ENCODE measurements at regions not wholly inside any gene's neighbourhood (a gene's known extent, or its start where the extent isn't known, plus 50 kb on each side); places are given as distances from the start of the nearest gene placed in this dataset.

GRCh38 chr5:5572976-5573797 is 150.7 kb downstream of the ICE1 start:
- DNase-seq (ENCODE audit: low spot score) (no peak), ATAC-seq (peak in 1 of 2 donors; percentile 20)
- H3K27ac Mint-ChIP-seq: no peak overlapping the region

GRCh38 chr5:5572010-5572865 is 149.8 kb downstream of the ICE1 start:
- Mint-ChIP-seq H3K9me3 (no peaks in the 10 kb centered on the region), H3K4me3 (no peak overlapping the region), H3K27me3 (peaks cover 11 to 24% of the 10 kb centered on the region in 2 donors), H3K27ac (no peak overlapping the region), H3K36me3 (no peaks in the 10 kb centered on the region), H3K4me1 (ENCODE audit: low read depth in 2 of 2) (no peaks in the 10 kb centered on the region)
- DNase-seq (ENCODE audit: low spot score) (no peak), ATAC-seq (no peak)

More at GRCh38 chr5:5572976-5573797, 150.7 kb downstream of the ICE1 start:
- H3K4me1 Mint-ChIP-seq (ENCODE audit: low read depth in 2 of 2): no peaks in the 10 kb centered on the region
- H3K9me3 Mint-ChIP-seq: no peaks in the 10 kb centered on the region
- no peak overlapping the region for H3K4me3 Mint-ChIP-seq
- H3K27me3 Mint-ChIP-seq: peaks cover 8 to 24% of the 10 kb centered on the region in 2 donors
- H3K36me3 Mint-ChIP-seq: no peaks in the 10 kb centered on the region

- Mint-ChIP-seq H3K36me3 (no peaks in the 10 kb centered on the region), H3K27me3 (peaks cover 13 to 18% of the 10 kb centered on the region in 2 donors), H3K9me3 (no peaks in the 10 kb centered on the region), H3K4me3 (no peak overlapping the region), H3K4me1 (ENCODE audit: low read depth in 2 of 2) (no peaks in the 10 kb centered on the region), H3K27ac (no peak overlapping the region)
- DNase-seq (ENCODE audit: low spot score) (no peak), ATAC-seq (no peak)
These were observed 148.2 kb downstream of the ICE1 start for GRCh38 chr5:5570646-5571045.

- no peaks in the 10 kb centered on the region for H3K4me1 Mint-ChIP-seq (ENCODE audit: low read depth in 2 of 2)
- no peaks in the 10 kb centered on the region for H3K9me3 Mint-ChIP-seq
These were observed 142.4 kb downstream of the ICE1 start for GRCh38 chr5:5564898-5565297.

GRCh38 chr5:5560016-5560415 is 137.5 kb downstream of the ICE1 start:
- H3K27ac Mint-ChIP-seq: no peak overlapping the region
- peaks cover 30 to 48% of the 10 kb centered on the region in 2 donors for H3K27me3 Mint-ChIP-seq
- no peak for DNase-seq (ENCODE audit: low spot score)
- H3K4me1 Mint-ChIP-seq (ENCODE audit: low read depth in 2 of 2): no peaks in the 10 kb centered on the region
- ATAC-seq: no peak
- H3K4me3 Mint-ChIP-seq: no peak overlapping the region
- no peaks in the 10 kb centered on the region for H3K36me3 Mint-ChIP-seq
- H3K9me3 Mint-ChIP-seq: no peaks in the 10 kb centered on the region

More at GRCh38 chr5:5564898-5565297, 142.4 kb downstream of the ICE1 start:
- peaks cover 24 to 31% of the 10 kb centered on the region in 2 donors for H3K27me3 Mint-ChIP-seq
- no peak overlapping the region for H3K27ac Mint-ChIP-seq
- no peaks in the 10 kb centered on the region for H3K36me3 Mint-ChIP-seq
- H3K4me3 Mint-ChIP-seq: no peak overlapping the region
- DNase-seq (ENCODE audit: low spot score) (no peak), ATAC-seq (no peak)

- Mint-ChIP-seq H3K4me1 (ENCODE audit: low read depth in 2 of 2) (no peaks in the 10 kb centered on the region), H3K27me3 (peaks cover 27 to 41% of the 10 kb centered on the region in 2 donors), H3K9me3 (no peaks in the 10 kb centered on the region), H3K27ac (no peak overlapping the region), H3K36me3 (no peaks in the 10 kb centered on the region), H3K4me3 (no peak overlapping the region)
- DNase-seq (ENCODE audit: low spot score): no peak
- peak in 1 of 2 donors; percentile 36 for ATAC-seq
These were observed 136.4 kb downstream of the ICE1 start for GRCh38 chr5:5558638-5559527.

- Mint-ChIP-seq H3K36me3 (no peaks in the 10 kb centered on the region), H3K4me3 (no peak overlapping the region), H3K4me1 (ENCODE audit: low read depth in 2 of 2) (no peaks in the 10 kb centered on the region), H3K9me3 (no peaks in the 10 kb centered on the region), H3K27me3 (peaks cover 27 to 40% of the 10 kb centered on the region in 2 donors), H3K27ac (no peak overlapping the region)
- peak in 1 of 2 donors; percentile 55 for ATAC-seq
- DNase-seq (ENCODE audit: low spot score): no peak
These were observed 135.6 kb downstream of the ICE1 start for GRCh38 chr5:5558102-5558501.

GRCh38 chr5:5551499-5551898 is 129.0 kb downstream of the ICE1 start:
- no peaks in the 10 kb centered on the region for H3K4me1 Mint-ChIP-seq (ENCODE audit: low read depth in 2 of 2)
- peaks cover 2% of the 10 kb centered on the region for H3K9me3 Mint-ChIP-seq
- ATAC-seq (no peak), DNase-seq (ENCODE audit: low spot score) (no peak)
- no peaks in the 10 kb centered on the region for H3K36me3 Mint-ChIP-seq
- no peak overlapping the region for H3K27ac Mint-ChIP-seq
- peaks cover 16 to 37% of the 10 kb centered on the region in 2 donors for H3K27me3 Mint-ChIP-seq
- no peak overlapping the region for H3K4me3 Mint-ChIP-seq

GRCh38 chr5:5546408-5546807 is 123.9 kb downstream of the ICE1 start:
- ATAC-seq (no peak), DNase-seq (ENCODE audit: low spot score) (no peak)
- no peak overlapping the region for H3K27ac Mint-ChIP-seq
- H3K9me3 Mint-ChIP-seq: peaks cover 2% of the 10 kb centered on the region
- H3K4me1 Mint-ChIP-seq (ENCODE audit: low read depth in 2 of 2): no peaks in the 10 kb centered on the region
- peaks cover 22 to 30% of the 10 kb centered on the region in 2 donors for H3K27me3 Mint-ChIP-seq
- H3K4me3 Mint-ChIP-seq: no peak overlapping the region
- H3K36me3 Mint-ChIP-seq: no peaks in the 10 kb centered on the region

GRCh38 chr5:5544094-5544663 is 121.7 kb downstream of the ICE1 start:
- DNase-seq (ENCODE audit: low spot score) (no peak), ATAC-seq (no peak)
- Mint-ChIP-seq H3K27ac (no peak overlapping the region), H3K4me3 (no peak overlapping the region), H3K4me1 (ENCODE audit: low read depth in 2 of 2) (no peaks in the 10 kb centered on the region), H3K36me3 (no peaks in the 10 kb centered on the region), H3K27me3 (peaks cover 25 to 37% of the 10 kb centered on the region in 2 donors), H3K9me3 (no peaks in the 10 kb centered on the region)

- no peaks in the 10 kb centered on the region for H3K9me3 Mint-ChIP-seq
- DNase-seq (ENCODE audit: low spot score): no peak
- no peak for ATAC-seq
- no peaks in the 10 kb centered on the region for H3K4me1 Mint-ChIP-seq (ENCODE audit: low read depth in 2 of 2)
- no peaks in the 10 kb centered on the region for H3K36me3 Mint-ChIP-seq
- H3K4me3 Mint-ChIP-seq: no peak overlapping the region
- no peak overlapping the region for H3K27ac Mint-ChIP-seq
- peaks cover 18 to 32% of the 10 kb centered on the region in 2 donors for H3K27me3 Mint-ChIP-seq
These were observed 120.2 kb downstream of the ICE1 start for GRCh38 chr5:5542654-5543053.

GRCh38 chr5:5540065-5540464 is 117.6 kb downstream of the ICE1 start:
- Mint-ChIP-seq H3K27ac (no peak overlapping the region), H3K4me3 (no peak overlapping the region), H3K9me3 (no peaks in the 10 kb centered on the region), H3K27me3 (peaks cover 10 to 29% of the 10 kb centered on the region in 2 donors), H3K4me1 (ENCODE audit: low read depth in 2 of 2) (no peaks in the 10 kb centered on the region), H3K36me3 (no peaks in the 10 kb centered on the region)
- no peak for ATAC-seq
- DNase-seq (ENCODE audit: low spot score): no peak

Data from natural killer cell treated with Interleukin-12 subunit alpha and Interleukin-12 subunit beta and Interleukin-15 and Interleukin-18, amount 100 ng/mL, for 72 hours (primary cell).